IMR-90 (cell line): ENCODE measurements at regions not wholly inside any gene's neighbourhood (a gene's known extent, or its start where the extent isn't known, plus 50 kb on each side); places are given as distances from the start of the nearest gene placed in this dataset.

Experiments used
- ATAC-seq: fragments of 200-7000 bp; cut with Tn5 transposase; 2 replicates; pipeline ENCODE4 v1.9.1; 2020; ENCODE audit warnings: low read depth, mild to moderate bottlenecking, moderate library complexity
- BruUV-seq: library from RNA; stranded (reverse); fragments of 400-500 nt; replicated peaks from 2 replicates; lab custom pipeline; 2021; lab: Mats Ljungman, UMichigan
- CTCF ChIA-PET: fragments of 300-600 bp; formaldehyde crosslinking; extraction: SDS; loops from one replicate; lab custom pipeline; 2021; ENCODE audit warnings: antibody characterized with exemption; lab: Yijun Ruan, JAX
- POLR2A ChIA-PET: fragments of 300-600 bp; sonication (Branson Sonifier 250); formaldehyde crosslinking; loops from one replicate; lab custom pipeline; 2022; ENCODE audit warnings: antibody characterized with exemption; ENCODE audit not compliant: unreplicated experiment; lab: Charles Lee
- DNase-seq: peaks from one replicate; pipeline ENCODE4 v3.0.0; 2013
- H2AFZ ChIP-seq: replicated peaks from 2 replicates; pipeline ENCODE3; 2013; ENCODE audit warnings: low read length, mild to moderate bottlenecking; ENCODE audit not compliant: poor library complexity
- H2AK5ac ChIP-seq: 2 replicates; pipeline ENCODE4 v1.6.1; 2013; ENCODE audit warnings: low read depth, low read length, inconsistent platforms
- H2AK9ac ChIP-seq: replicated peaks from 2 replicates; pipeline ENCODE3; 2013; ENCODE audit warnings: mild to moderate bottlenecking, low read depth, low read length, moderate library complexity; ENCODE audit not compliant: poor library complexity
- H2BK120ac ChIP-seq: 2 replicates; pipeline ENCODE4 v1.6.1; 2013; ENCODE audit warnings: low read depth, low read length, inconsistent platforms
- H2BK15ac ChIP-seq: 3 replicates; pipeline ENCODE4 v1.6.1; 2013; ENCODE audit warnings: low read depth, low read length, inconsistent platforms
- H2BK20ac ChIP-seq: 2 replicates; pipeline ENCODE4 v1.6.1; 2013; ENCODE audit warnings: low read depth, mild to moderate bottlenecking, inconsistent platforms, low read length, moderate library complexity
- H2BK5ac ChIP-seq: 2 replicates; pipeline ENCODE4 v1.6.1; 2013; ENCODE audit warnings: mild to moderate bottlenecking, low read depth, low read length, inconsistent platforms; ENCODE audit not compliant: poor library complexity, severe bottlenecking
- H3K14ac ChIP-seq: replicated peaks from 2 replicates; pipeline ENCODE4 v1.6.1; 2013; ENCODE audit warnings: low read depth, low read length, inconsistent platforms
- H3K18ac ChIP-seq: 2 replicates; pipeline ENCODE4 v1.6.1; 2013; ENCODE audit warnings: low read depth, low read length, control low read depth
- H3K23ac ChIP-seq: 2 replicates; pipeline ENCODE4 v1.6.1; 2013; ENCODE audit warnings: low read depth, low read length, inconsistent platforms
- H3K27ac ChIP-seq: 2 replicates; pipeline ENCODE4 v1.5.1; 2013; ENCODE audit warnings: mild to moderate bottlenecking, control low read depth, low read length; ENCODE audit not compliant: insufficient read depth
- H3K27me3 ChIP-seq: 2 replicates; pipeline ENCODE4 v1.6.1; 2013; ENCODE audit warnings: low read length; ENCODE audit not compliant: control insufficient read depth, insufficient read depth
- H3K36me3 ChIP-seq: 2 replicates; pipeline ENCODE4 v1.6.1; 2013; ENCODE audit warnings: low read length, mixed read lengths; ENCODE audit not compliant: control insufficient read depth, insufficient read depth
- H3K4ac ChIP-seq: 2 replicates; pipeline ENCODE4 v1.6.1; 2013; ENCODE audit warnings: low read depth, low read length, inconsistent platforms
- H3K4me1 ChIP-seq: 2 replicates; pipeline ENCODE4 v1.6.1; 2013; ENCODE audit warnings: low read length, mixed read lengths; ENCODE audit not compliant: control insufficient read depth, insufficient read depth
- H3K4me2 ChIP-seq: 2 replicates; pipeline ENCODE4 v1.6.1; 2013; ENCODE audit warnings: low read depth, mild to moderate bottlenecking, control low read depth, low read length, moderate library complexity
- H3K4me3 ChIP-seq: 2 replicates; pipeline ENCODE4 v1.5.1; 2013; ENCODE audit warnings: low read depth, mild to moderate bottlenecking, control low read depth, low read length, moderate library complexity; ENCODE audit not compliant: insufficient read depth
- H3K56ac ChIP-seq: 2 replicates; pipeline ENCODE4 v1.6.1; 2013; ENCODE audit warnings: low read length, inconsistent platforms; ENCODE audit not compliant: insufficient read depth; ENCODE audit errors: extremely low read depth
- H3K79me1 ChIP-seq, 2 experiments: 2 replicates each; pipeline ENCODE4 v1.6.1; 2013; ENCODE audit warnings: low read length in 2 of 2, inconsistent platforms in 1 of 2, low read depth in 1 of 2
- H3K9ac ChIP-seq: 2 replicates; pipeline ENCODE4 v1.6.1; 2013; ENCODE audit warnings: low read depth, low read length, control low read depth
- H3K9me1 ChIP-seq: 2 replicates; pipeline ENCODE4 v1.6.1; 2013; ENCODE audit warnings: low read length, inconsistent platforms; ENCODE audit not compliant: insufficient read depth
- H3K9me3 ChIP-seq: 2 replicates; pipeline ENCODE4 v1.6.1; 2013; ENCODE audit warnings: low read length; ENCODE audit not compliant: control insufficient read depth, insufficient read depth
- H4K20me1 ChIP-seq: 2 replicates; pipeline ENCODE4 v1.6.1; 2013; ENCODE audit warnings: low read length, inconsistent platforms; ENCODE audit not compliant: insufficient read depth
- H4K5ac ChIP-seq: 2 replicates; pipeline ENCODE4 v1.6.1; 2013; ENCODE audit warnings: mild to moderate bottlenecking, low read depth, low read length, control low read depth
- H4K8ac ChIP-seq, 2 experiments: 2 replicates each; pipeline ENCODE4 v1.6.1; 2013; ENCODE audit warnings: low read depth in 2 of 2, low read length in 2 of 2, control low read depth in 1 of 2, inconsistent platforms in 1 of 2
- H4K91ac ChIP-seq: 2 replicates; pipeline ENCODE4 v1.6.1; 2013; ENCODE audit warnings: low read depth, low read length, inconsistent platforms; ENCODE audit not compliant: insufficient read depth
- RAD21 ChIP-seq: IDR thresholded peaks from 2 replicates; pipeline ENCODE4 v1.6.1; 2012; ENCODE audit warnings: low read length, improper control_type of control experiment
- WGBS, 2 experiments: methylation state at CpG; one replicate each; pipeline versions ENCODE4 v1.1.5 to v1.1.7; 2013; ENCODE audit warnings: missing lambda C conversion rate in 2 of 2; ENCODE audit not compliant: insufficient read length in 1 of 2; ENCODE audit errors: extremely low coverage in 2 of 2; 5-methylcytosine and 5-hydroxymethylcytosine counted together
- dilution Hi-C: fragments of 300-500 bp; cut with HindIII; formaldehyde crosslinking; loops from one replicate; pipeline ENCODE4 v1.14.3; 2018; ENCODE audit warnings: low sequenced_read_pairs; ENCODE audit not compliant: unreplicated experiment
- in situ Hi-C: fragments of 300-500 bp; cut with MboI; formaldehyde crosslinking; loops from 3 replicates; pipeline ENCODE4 v1.14.3; 2019; ENCODE audit warnings: low sequenced_read_pairs, inconsistent platforms, mixed read lengths
- intact Hi-C: fragments of 100-400 bp; cut with micrococcal nuclease; formaldehyde crosslinking; loops from 2 replicates; pipeline ENCODE4 v1.10.0; 2022

DNA sequence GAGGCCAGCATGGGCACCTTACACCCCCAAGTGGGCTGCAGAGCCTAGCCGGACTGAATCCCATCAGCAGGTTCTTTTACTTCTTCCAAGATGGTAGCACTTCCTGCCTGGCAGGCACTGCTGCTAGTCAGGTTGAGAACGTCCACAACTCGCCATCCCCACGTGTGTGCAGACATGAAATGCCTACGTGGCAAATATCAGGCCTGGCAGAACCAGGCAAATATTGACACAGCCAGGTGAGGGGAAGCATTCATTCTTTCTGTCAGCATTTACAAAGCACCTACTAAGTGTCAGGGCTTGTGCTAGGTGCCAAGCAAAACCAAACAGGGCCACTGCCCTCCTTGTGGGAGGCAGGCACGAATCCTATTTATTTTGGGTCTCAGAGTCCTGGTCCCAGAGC, 52.3 kb upstream of the SIM2 start:
- TF ChIP-seq RAD21: no peak
- Histone ChIP-seq H3K56ac (no peak overlapping the region), H4K5ac (no peak overlapping the region), H3K27ac (no peak overlapping the region), H3K4me3 (no peak overlapping the region), H2AFZ (no peak overlapping the region), H2BK20ac (no peak overlapping the region), H2BK5ac (no peak overlapping the region), H3K4me1 (peaks cover 3% of the 10 kb centered on the region; the same call in 1 of the 2 replicates), H2BK120ac (no peak overlapping the region), H3K79me1 (no peaks in the 10 kb centered on the region), H3K14ac (no peak overlapping the region), H3K9me3 (no peaks in the 10 kb centered on the region), H3K4ac (no peak overlapping the region), H3K9ac (no peak overlapping the region), H3K18ac (no peak overlapping the region), H3K27me3 (peaks cover 11% of the 10 kb centered on the region), H3K4me2 (no peak overlapping the region), H2AK9ac (no peak overlapping the region), H2BK15ac (no peak overlapping the region), H2AK5ac (no peak overlapping the region), H3K23ac (no peak overlapping the region), H3K36me3 (no peaks in the 10 kb centered on the region), H4K8ac (no peak overlapping the region), H4K91ac (no peak overlapping the region), H3K9me1 (no peaks in the 10 kb centered on the region), H4K20me1 (no peaks in the 10 kb centered on the region)
- dilution Hi-C loops: no loop called here
- WGBS, 2 experiments: 76% methylated on average over 4 of the region's 6 CpGs; no CpG with 5 or more reads in 1 of the 2 experiments
- intact Hi-C loops: no loop called here
- no peak for ATAC-seq
- CTCF ChIA-PET: no interaction called here
- no peak for DNase-seq
- no TSS peak for BruUV-seq
- in situ Hi-C loops: no loop called here
- POLR2A ChIA-PET: no interaction called here
